ENCODE measurements at regions not wholly inside any gene's neighbourhood (a gene's known extent, or its start where the extent isn't known, plus 50 kb on each side); places are given as distances from the start of the nearest gene placed in this dataset.
A peak's percentile ranks its signal among the peaks of the same experiment; 100 is the strongest.

- Histone ChIP-seq H3F3A (ENCODE audit: low read depth) (no peaks in the 10 kb centered on the region), H3K79me2 (ENCODE audit: insufficient read depth, low read length) (no peaks in the 10 kb centered on the region), H2AFZ (ENCODE audit: low read length) (no peak overlapping the region), H4K20me1 (ENCODE audit: insufficient read depth, low read length, poor library complexity, severe bottlenecking) (no peaks in the 10 kb centered on the region), H3K9me3 (ENCODE audit: insufficient read depth, low read depth, low read length) (no peaks in the 10 kb centered on the region), H3K27me3 (ENCODE audit: insufficient read depth, low read length, poor library complexity, severe bottlenecking) (no peaks in the 10 kb centered on the region), H3K4me3 (ENCODE audit: low read length, poor library complexity, severe bottlenecking) (no peak overlapping the region), H3K4me2 (ENCODE audit: low read depth, low read length, poor library complexity, severe bottlenecking) (no peak overlapping the region), H3K36me3 (ENCODE audit: insufficient read depth, low read length) (no peaks in the 10 kb centered on the region), H3K9me2 (replicated peaks; ENCODE audit: low read depth, low read length) (no peaks in the 10 kb centered on the region), H3K4me1 (ENCODE audit: insufficient read depth, low read length, poor library complexity, severe bottlenecking) (no peaks in the 10 kb centered on the region), H3K9ac (ENCODE audit: low read depth, low read length, poor library complexity, severe bottlenecking) (no peak overlapping the region)
- no peak for TF ChIP-seq CTCF (conservative IDR thresholded peaks at IDR 0.05; ENCODE audit: low read length)
- TF ChIP-seq EZH2phosphoT487 (IDR thresholded peaks at IDR 0.05; ENCODE audit: borderline replicate concordance), result no peak
Measured at GRCh38 chr6:28776269-28777146, 147.3 kb downstream of the TRIM27 start.

- no peak overlapping the region for H3K4me3 ChIP-seq (ENCODE audit: low read length, poor library complexity, severe bottlenecking)
- H3K9me2 ChIP-seq (replicated peaks; ENCODE audit: low read depth, low read length), result no peaks in the 10 kb centered on the region
- H3F3A ChIP-seq (ENCODE audit: low read depth), result no peaks in the 10 kb centered on the region
- H2AFZ ChIP-seq (ENCODE audit: low read length), result no peak overlapping the region
- H3K4me2 ChIP-seq (ENCODE audit: low read depth, low read length, poor library complexity, severe bottlenecking), result no peak overlapping the region
- H3K79me2 ChIP-seq (ENCODE audit: insufficient read depth, low read length), result no peaks in the 10 kb centered on the region
- H3K4me1 ChIP-seq (ENCODE audit: insufficient read depth, low read length, poor library complexity, severe bottlenecking), result no peaks in the 10 kb centered on the region
- no peaks in the 10 kb centered on the region for H3K9me3 ChIP-seq (ENCODE audit: insufficient read depth, low read depth, low read length)
- no peak for TF ChIP-seq EZH2phosphoT487 (IDR thresholded peaks at IDR 0.05; ENCODE audit: borderline replicate concordance)
- TF ChIP-seq CTCF (conservative IDR thresholded peaks at IDR 0.05; ENCODE audit: low read length), result no peak
- H3K27me3 ChIP-seq (ENCODE audit: insufficient read depth, low read length, poor library complexity, severe bottlenecking), result no peaks in the 10 kb centered on the region
- H3K9ac ChIP-seq (ENCODE audit: low read depth, low read length, poor library complexity, severe bottlenecking), result no peak overlapping the region
- no peaks in the 10 kb centered on the region for H4K20me1 ChIP-seq (ENCODE audit: insufficient read depth, low read length, poor library complexity, severe bottlenecking)
- H3K36me3 ChIP-seq (ENCODE audit: insufficient read depth, low read length), result no peaks in the 10 kb centered on the region
Measured at GRCh38 chr6:28777147-28777461, 146.7 kb downstream of the TRIM27 start.

GRCh38 chr6:28782113-28782673 lies 141.6 kb downstream of the TRIM27 start:
- Histone ChIP-seq H3K4me3 (ENCODE audit: low read length, poor library complexity, severe bottlenecking) (no peak overlapping the region), H3K36me3 (ENCODE audit: insufficient read depth, low read length) (no peaks in the 10 kb centered on the region), H3K4me2 (ENCODE audit: low read depth, low read length, poor library complexity, severe bottlenecking) (no peak overlapping the region), H3K9me2 (replicated peaks; ENCODE audit: low read depth, low read length) (no peaks in the 10 kb centered on the region), H3K79me2 (ENCODE audit: insufficient read depth, low read length) (no peaks in the 10 kb centered on the region), H2AFZ (ENCODE audit: low read length) (peak overlapping the region; percentile 45; the same call in 1 of the 2 replicates), H4K20me1 (ENCODE audit: insufficient read depth, low read length, poor library complexity, severe bottlenecking) (no peaks in the 10 kb centered on the region), H3K9ac (ENCODE audit: low read depth, low read length, poor library complexity, severe bottlenecking) (no peak overlapping the region), H3F3A (ENCODE audit: low read depth) (no peaks in the 10 kb centered on the region), H3K9me3 (ENCODE audit: insufficient read depth, low read depth, low read length) (no peaks in the 10 kb centered on the region), H3K27me3 (ENCODE audit: insufficient read depth, low read length, poor library complexity, severe bottlenecking) (no peaks in the 10 kb centered on the region), H3K4me1 (ENCODE audit: insufficient read depth, low read length, poor library complexity, severe bottlenecking) (no peaks in the 10 kb centered on the region)
- no peak for TF ChIP-seq CTCF (conservative IDR thresholded peaks at IDR 0.05; ENCODE audit: low read length)
- no peak for TF ChIP-seq EZH2phosphoT487 (IDR thresholded peaks at IDR 0.05; ENCODE audit: borderline replicate concordance)
